D721Med (cell line): ENCODE measurements at regions not wholly inside any gene's neighbourhood (a gene's known extent, or its start where the extent isn't known, plus 50 kb on each side); places are given as distances from the start of the nearest gene placed in this dataset.

Experiments used
- DNase-seq: peaks from one replicate; pipeline ENCODE4 v3.0.0; 2011; ENCODE audit warnings: low spot score; ENCODE audit not compliant: insufficient read length
- FAIRE-seq: peaks from 2 replicates; lab custom pipeline; 2011; peaks lifted over from hg19 to GRCh38; lab: Jason Lieb, UNC
- CTCF ChIP-seq: IDR thresholded peaks from 2 replicates; pipeline ENCODE4 v1.5.1; 2012; ENCODE audit warnings: mild to moderate bottlenecking, control low read depth; ENCODE audit not compliant: insufficient read depth; ENCODE audit errors: missing control alignments

- no peak for DNase-seq
- no peak for FAIRE-seq
- no peak for TF ChIP-seq CTCF
Measured at GRCh38 chrX:99192421-99192820, 1217.7 kb downstream of the PCDH19 start.

- DNase-seq: no peak
- FAIRE-seq: no peak
- no peak for TF ChIP-seq CTCF
Measured at GRCh38 chrX:99184153-99184552, 1225.9 kb downstream of the PCDH19 start.

GRCh38 chrX:99172958-99173357 lies 1237.1 kb downstream of the PCDH19 start:
- no peak for FAIRE-seq
- TF ChIP-seq CTCF: no peak
- no peak for DNase-seq

GRCh38 chrX:99142745-99143144 lies 1267.3 kb downstream of the PCDH19 start:
- DNase-seq (no peak), FAIRE-seq (no peak)
- TF ChIP-seq CTCF: no peak

GRCh38 chrX:99137488-99137887 lies 1272.6 kb downstream of the PCDH19 start:
- DNase-seq (no peak), FAIRE-seq (no peak)
- TF ChIP-seq CTCF: no peak

GRCh38 chrX:99117011-99117410 lies 1293.1 kb downstream of the PCDH19 start:
- TF ChIP-seq CTCF: no peak

GRCh38 chrX:99095965-99096635 lies 1314.0 kb downstream of the PCDH19 start:
- FAIRE-seq (no peak), DNase-seq (no peak)
- no peak for TF ChIP-seq CTCF

More at GRCh38 chrX:99117011-99117410, 1293.1 kb downstream of the PCDH19 start:
- DNase-seq: no peak
- FAIRE-seq: no peak
